GM12874 (cell line): ENCODE measurements at regions not wholly inside any gene's neighbourhood (a gene's known extent, or its start where the extent isn't known, plus 50 kb on each side); places are given as distances from the start of the nearest gene placed in this dataset.

Source experiments
- CTCF ChIP-seq: IDR thresholded peaks from 2 replicates; pipeline ENCODE4 v1.5.1; 2011; ENCODE audit warnings: low read depth, mild to moderate bottlenecking, control low read depth, low read length, moderate library complexity; ENCODE audit not compliant: insufficient read depth

GRCh38 chr6:137286916-137287315 is 67.7 kb upstream of the IFNGR1 start:
- no peak for TF ChIP-seq CTCF

- TF ChIP-seq CTCF, result no peak
These were observed 67.2 kb upstream of the IFNGR1 start for GRCh38 chr6:137286368-137286767.

GRCh38 chr6:137284811-137285110 is 65.6 kb upstream of the IFNGR1 start:
- no peak for TF ChIP-seq CTCF

GRCh38 chr6:137283940-137284810 is 65.0 kb upstream of the IFNGR1 start:
- no peak for TF ChIP-seq CTCF

GRCh38 chr6:137283080-137283479 is 63.9 kb upstream of the IFNGR1 start:
- no peak for TF ChIP-seq CTCF

- no peak for TF ChIP-seq CTCF
These were observed 63.1 kb upstream of the IFNGR1 start for GRCh38 chr6:137282254-137282653.

GRCh38 chr6:137277971-137278637 is 58.9 kb upstream of the IFNGR1 start:
- no peak for TF ChIP-seq CTCF
